ENCODE measurements at regions not wholly inside any gene's neighbourhood (a gene's known extent, or its start where the extent isn't known, plus 50 kb on each side); places are given as distances from the start of the nearest gene placed in this dataset.

DNA sequence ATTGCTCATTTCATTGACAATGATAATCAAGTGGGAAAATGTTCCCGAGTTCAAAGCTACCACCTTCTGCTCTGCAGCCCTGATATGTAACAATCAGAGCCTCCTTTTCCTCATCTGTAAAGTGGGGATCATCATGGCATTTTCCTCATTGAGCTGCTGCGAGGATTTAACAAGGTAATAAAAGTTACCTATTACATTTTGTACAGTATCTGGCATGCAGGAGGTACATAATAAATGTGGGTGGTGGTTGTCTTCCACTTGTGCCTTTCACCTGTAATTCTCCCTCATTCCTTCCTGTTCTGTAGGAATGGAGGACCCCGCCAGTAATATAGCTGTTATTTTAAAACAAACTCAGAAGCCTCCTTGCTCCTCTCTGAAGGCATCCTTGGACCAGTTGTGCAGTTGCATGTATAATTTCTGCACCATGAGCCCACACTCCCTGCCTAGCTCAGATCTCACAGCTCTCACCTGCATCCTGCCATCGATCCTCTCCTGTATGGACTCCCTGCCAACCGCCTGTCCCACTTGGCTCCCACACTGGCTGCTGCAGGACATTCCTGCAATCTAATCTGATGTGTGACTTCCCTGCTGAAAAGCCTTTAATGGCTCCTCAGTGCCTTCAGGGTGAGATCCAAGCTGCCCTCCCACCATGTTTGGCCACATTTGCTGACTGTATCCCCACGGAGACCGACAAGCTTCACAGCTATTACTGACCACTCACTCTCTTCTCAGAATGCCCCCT, 350.4 kb downstream of the EN1 start:
- TF ChIP-seq, protein P1, sequence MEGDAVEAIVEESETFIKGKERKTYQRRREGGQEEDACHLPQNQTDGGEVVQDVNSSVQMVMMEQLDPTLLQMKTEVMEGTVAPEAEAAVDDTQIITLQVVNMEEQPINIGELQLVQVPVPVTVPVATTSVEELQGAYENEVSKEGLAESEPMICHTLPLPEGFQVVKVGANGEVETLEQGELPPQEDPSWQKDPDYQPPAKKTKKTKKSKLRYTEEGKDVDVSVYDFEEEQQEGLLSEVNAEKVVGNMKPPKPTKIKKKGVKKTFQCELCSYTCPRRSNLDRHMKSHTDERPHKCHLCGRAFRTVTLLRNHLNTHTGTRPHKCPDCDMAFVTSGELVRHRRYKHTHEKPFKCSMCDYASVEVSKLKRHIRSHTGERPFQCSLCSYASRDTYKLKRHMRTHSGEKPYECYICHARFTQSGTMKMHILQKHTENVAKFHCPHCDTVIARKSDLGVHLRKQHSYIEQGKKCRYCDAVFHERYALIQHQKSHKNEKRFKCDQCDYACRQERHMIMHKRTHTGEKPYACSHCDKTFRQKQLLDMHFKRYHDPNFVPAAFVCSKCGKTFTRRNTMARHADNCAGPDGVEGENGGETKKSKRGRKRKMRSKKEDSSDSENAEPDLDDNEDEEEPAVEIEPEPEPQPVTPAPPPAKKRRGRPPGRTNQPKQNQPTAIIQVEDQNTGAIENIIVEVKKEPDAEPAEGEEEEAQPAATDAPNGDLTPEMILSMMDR (IDR thresholded peaks at IDR 0.05): no peak
- TF ChIP-seq POLR2A (IDR thresholded peaks at IDR 0.05): no peak

Measured in esophagus squamous epithelium (tissue), 4 donors.